H1 (cell line): ENCODE measurements at regions not wholly inside any gene's neighbourhood (a gene's known extent, or its start where the extent isn't known, plus 50 kb on each side); places are given as distances from the start of the nearest gene placed in this dataset.

Experiments
- CTCF ChIA-PET: fragments of 300-600 bp; sonication (Branson Sonifier 250); formaldehyde crosslinking; loops from one replicate; lab custom pipeline; 2021; ENCODE audit not compliant: partially characterized antibody; lab: Charles Lee
- POLR2A ChIA-PET: fragments of 300-600 bp; sonication (Branson Sonifier 250); formaldehyde crosslinking; loops from one replicate; lab custom pipeline; 2021; ENCODE audit warnings: inconsistent platforms; ENCODE audit not compliant: partially characterized antibody; lab: Charles Lee
- DNase-seq, 2 experiments: peaks; one replicate each; pipeline versions ENCODE4 v3.0.0 to v3.0.0-alpha.2; 2010 to 2022; ENCODE audit warnings: low spot score in 2 of 2, low read depth in 1 of 2, mixed read lengths in 1 of 2
- FAIRE-seq: peaks from 2 replicates; lab custom pipeline; 2011; peaks lifted over from hg19 to GRCh38; lab: Jason Lieb, UNC
- H2AFZ ChIP-seq: 2 replicates; pipeline ENCODE4 v1.8.1; 2012; ENCODE audit warnings: low read length, inconsistent platforms
- H2AK5ac ChIP-seq: 2 replicates; pipeline ENCODE4 v1.6.1; 2013; ENCODE audit warnings: low read depth, low read length
- H2BK120ac ChIP-seq: replicated peaks from 2 replicates; pipeline ENCODE3; 2013; ENCODE audit warnings: low read depth, low read length, inconsistent platforms
- H2BK12ac ChIP-seq: 2 replicates; pipeline ENCODE4 v1.6.1; 2013; ENCODE audit warnings: low read depth, low read length
- H2BK15ac ChIP-seq: 2 replicates; pipeline ENCODE4 v1.6.1; 2013; ENCODE audit warnings: low read length
- H2BK20ac ChIP-seq: 2 replicates; pipeline ENCODE4 v1.6.1; 2013; ENCODE audit warnings: low read length
- H2BK5ac ChIP-seq: 2 replicates; pipeline ENCODE4 v1.6.1; 2013; ENCODE audit warnings: low read depth, low read length
- H3K14ac ChIP-seq: 2 replicates; pipeline ENCODE4 v1.6.1; 2013; ENCODE audit warnings: inconsistent platforms; ENCODE audit not compliant: insufficient read length
- H3K18ac ChIP-seq: 2 replicates; pipeline ENCODE4 v1.6.1; 2013; ENCODE audit warnings: low read length; ENCODE audit errors: extremely low read depth
- H3K23ac ChIP-seq: 2 replicates; pipeline ENCODE4 v1.6.1; 2013; ENCODE audit warnings: inconsistent platforms; ENCODE audit not compliant: insufficient read length
- H3K23me2 ChIP-seq: 2 replicates; pipeline ENCODE4 v1.6.1; 2013; ENCODE audit warnings: low read depth, low read length
- H3K27ac ChIP-seq: 2 replicates; pipeline ENCODE4 v1.6.1; 2011; ENCODE audit warnings: low read depth, low read length, inconsistent platforms
- H3K27me3 ChIP-seq, 4 experiments: replicated peaks in 1 of 4; 1 replicate in 1 of 4; 2 replicates in 3 of 4; pipeline versions ENCODE4 v1.6.1 to v1.8.1; 2011 to 2013; ENCODE audit warnings: low read length in 3 of 4, mild to moderate bottlenecking in 3 of 4, inconsistent platforms in 2 of 4, mixed read lengths in 2 of 4, moderate library complexity in 1 of 4; ENCODE audit not compliant: control insufficient read depth in 3 of 4, insufficient read depth in 3 of 4; ENCODE audit errors: extremely low read depth in 1 of 4
- H3K36me3 ChIP-seq, 4 experiments: 2 replicates each; pipeline versions ENCODE4 v1.6.1 to v1.8.1; 2011 to 2013; ENCODE audit warnings: mild to moderate bottlenecking in 4 of 4, low read length in 3 of 4, moderate library complexity in 2 of 4, control low read depth in 1 of 4, inconsistent platforms in 1 of 4; ENCODE audit not compliant: insufficient read depth in 4 of 4, control insufficient read depth in 2 of 4
- H3K4ac ChIP-seq: replicated peaks from 2 replicates; pipeline ENCODE3; 2013; ENCODE audit warnings: low read length, low read depth, mixed read lengths, inconsistent platforms; ENCODE audit not compliant: insufficient read length
- H3K4me1 ChIP-seq, 4 experiments: replicated peaks in 1 of 4; 1 replicate in 1 of 4; 2 replicates in 3 of 4; pipeline versions ENCODE4 v1.6.1 to v1.8.1; 2011 to 2013; ENCODE audit warnings: low read length in 3 of 4, inconsistent platforms in 2 of 4, mixed read lengths in 1 of 4; ENCODE audit not compliant: insufficient read depth in 4 of 4, control insufficient read depth in 3 of 4
- H3K4me2 ChIP-seq, 2 experiments: 2 replicates each; pipeline versions ENCODE4 v1.6.1 to v1.8.1; 2011 to 2013; ENCODE audit warnings: low read depth in 2 of 2, low read length in 2 of 2, control low read depth in 1 of 2, inconsistent platforms in 1 of 2, mild to moderate bottlenecking in 1 of 2; ENCODE audit not compliant: insufficient read depth in 1 of 2
- H3K4me3 ChIP-seq, 4 experiments: fragments of 200-600, 300-600 bp in 1 of 4; sonication (generic), shearing (Covaris generic), sonication (Bioruptor Twin) in 1 of 4; 2 replicates each; pipeline versions ENCODE4 v1.5.1 to v1.8.1; 2011 to 2016; ENCODE audit warnings: low read length in 4 of 4, low read depth in 3 of 4, control low read depth in 2 of 4, inconsistent platforms in 2 of 4, mild to moderate bottlenecking in 2 of 4, mixed read lengths in 1 of 4, moderate library complexity in 1 of 4; ENCODE audit not compliant: insufficient read depth in 2 of 4; ENCODE audit errors: extremely low read depth in 1 of 4
- H3K56ac ChIP-seq: replicated peaks from 2 replicates; pipeline ENCODE3; 2013; ENCODE audit warnings: low read depth, mild to moderate bottlenecking, mixed read lengths, low read length, inconsistent platforms; ENCODE audit not compliant: insufficient read length
- H3K79me1 ChIP-seq: 2 replicates; pipeline ENCODE4 v1.6.1; 2013; ENCODE audit warnings: low read depth, low read length, control low read depth
- H3K79me2 ChIP-seq, 2 experiments: 2 replicates each; pipeline versions ENCODE4 v1.6.1 to v1.8.1; 2012 to 2013; ENCODE audit warnings: low read length in 2 of 2, mild to moderate bottlenecking in 2 of 2, inconsistent platforms in 1 of 2; ENCODE audit not compliant: insufficient read depth in 2 of 2, control insufficient read depth in 1 of 2
- H3K9ac ChIP-seq, 4 experiments: replicated peaks in 1 of 4; 1 replicate in 1 of 4; 2 replicates in 3 of 4; pipeline versions ENCODE4 v1.6.1 to v1.8.1; 2011 to 2013; ENCODE audit warnings: low read depth in 3 of 4, low read length in 3 of 4, control low read depth in 2 of 4, mild to moderate bottlenecking in 2 of 4, moderate library complexity in 2 of 4, inconsistent platforms in 1 of 4; ENCODE audit errors: extremely low read depth in 1 of 4
- H3K9me3 ChIP-seq, 2 experiments: 2 replicates each; pipeline versions ENCODE4 v1.6.1 to v1.8.1; 2012 to 2013; ENCODE audit warnings: mild to moderate bottlenecking in 2 of 2, moderate library complexity in 2 of 2, control low read depth in 1 of 2, inconsistent platforms in 1 of 2, low read depth in 1 of 2, low read length in 1 of 2, mixed read lengths in 1 of 2; ENCODE audit not compliant: insufficient read depth in 2 of 2
- H4K20me1 ChIP-seq, 2 experiments: replicated peaks in 1 of 2; 2 replicates each; pipeline versions ENCODE3 to v1.8.1; 2011 to 2013; ENCODE audit warnings: inconsistent platforms in 2 of 2, low read length in 2 of 2, mild to moderate bottlenecking in 1 of 2; ENCODE audit not compliant: insufficient read depth in 2 of 2, control insufficient read depth in 1 of 2
- H4K5ac ChIP-seq: 2 replicates; pipeline ENCODE4 v1.6.1; 2013; ENCODE audit warnings: low read length, low read depth, mixed read lengths, inconsistent platforms; ENCODE audit not compliant: insufficient read length
- H4K8ac ChIP-seq: 2 replicates; pipeline ENCODE4 v1.8.0; 2013; ENCODE audit warnings: mild to moderate bottlenecking, moderate library complexity, low read length, inconsistent platforms; ENCODE audit not compliant: insufficient read depth; ENCODE audit errors: extremely low read depth
- H4K91ac ChIP-seq: replicated peaks from 2 replicates; pipeline ENCODE3; 2013; ENCODE audit warnings: low read length, mixed read lengths, inconsistent platforms; ENCODE audit not compliant: insufficient read length
- CHD2 ChIP-seq: IDR thresholded peaks from 2 replicates; pipeline ENCODE4 v1.6.1; 2012; ENCODE audit warnings: low read length, improper control_type of control experiment
- CREB1 ChIP-seq: IDR thresholded peaks from 2 replicates; pipeline ENCODE4 v1.6.1; 2012; ENCODE audit warnings: inconsistent platforms
- EZH2 ChIP-seq: fragments of 200-600 bp; sonication (generic); IDR thresholded peaks from 2 replicates; pipeline ENCODE4 v1.7.1; 2012; ENCODE audit warnings: low read depth, mild to moderate bottlenecking, moderate library complexity, low read length, inconsistent platforms; ENCODE audit not compliant: severe bottlenecking
- GABPA ChIP-seq: IDR thresholded peaks from 2 replicates; pipeline ENCODE4 v1.6.1; 2011; ENCODE audit warnings: mild to moderate bottlenecking, low read length, moderate library complexity, borderline replicate concordance; ENCODE audit not compliant: insufficient read depth
- HDAC6 ChIP-seq: IDR thresholded peaks from one replicate; pipeline ENCODE4 v1.7.1; 2012; ENCODE audit warnings: low read depth, mild to moderate bottlenecking, inconsistent platforms, low read length, moderate library complexity
- MAFK ChIP-seq: IDR thresholded peaks from 2 replicates; pipeline ENCODE4 v1.6.1; 2012; ENCODE audit warnings: low read depth, mild to moderate bottlenecking, improper control_type of control experiment, low read length
- POU5F1 ChIP-seq: IDR thresholded peaks from 2 replicates; pipeline ENCODE4 v1.6.1; 2011; ENCODE audit warnings: low read depth, mild to moderate bottlenecking, low read length, moderate library complexity
- RNF2 ChIP-seq: fragments of 200-900, 300-1000 bp; sonication (generic); IDR thresholded peaks from 2 replicates; pipeline ENCODE4 v1.7.1; 2016; ENCODE audit warnings: borderline replicate concordance, low read depth, mild to moderate bottlenecking, antibody characterized with exemption, low read length; ENCODE audit not compliant: poor library complexity, severe bottlenecking; ENCODE audit errors: missing control alignments
- SIX5 ChIP-seq: IDR thresholded peaks from 2 replicates; pipeline ENCODE4 v1.6.1; 2011; ENCODE audit warnings: mild to moderate bottlenecking, low read depth, low read length
- WGBS, 2 experiments: shearing (Covaris generic) in 1 of 2; methylation state at CpG; one replicate each; pipeline versions ENCODE4 v1.1.6 to v1.1.7; 2013 to 2015; ENCODE audit warnings: low lambda C conversion rate in 2 of 2, mixed read lengths in 2 of 2, inconsistent platforms in 1 of 2, low coverage in 1 of 2, missing lambda C conversion rate in 1 of 2; ENCODE audit not compliant: insufficient replicate concordance in 2 of 2, insufficient coverage in 1 of 2, insufficient read length in 1 of 2; ENCODE audit errors: extremely low coverage in 1 of 2, missing lambda C conversion rate in 1 of 2; 5-methylcytosine and 5-hydroxymethylcytosine counted together
- TF ChIP-seq, protein P1 (sequence below): IDR thresholded peaks from 2 replicates; pipeline ENCODE4 v1.6.1; 2012; ENCODE audit warnings: low read length, inconsistent platforms

DNA sequence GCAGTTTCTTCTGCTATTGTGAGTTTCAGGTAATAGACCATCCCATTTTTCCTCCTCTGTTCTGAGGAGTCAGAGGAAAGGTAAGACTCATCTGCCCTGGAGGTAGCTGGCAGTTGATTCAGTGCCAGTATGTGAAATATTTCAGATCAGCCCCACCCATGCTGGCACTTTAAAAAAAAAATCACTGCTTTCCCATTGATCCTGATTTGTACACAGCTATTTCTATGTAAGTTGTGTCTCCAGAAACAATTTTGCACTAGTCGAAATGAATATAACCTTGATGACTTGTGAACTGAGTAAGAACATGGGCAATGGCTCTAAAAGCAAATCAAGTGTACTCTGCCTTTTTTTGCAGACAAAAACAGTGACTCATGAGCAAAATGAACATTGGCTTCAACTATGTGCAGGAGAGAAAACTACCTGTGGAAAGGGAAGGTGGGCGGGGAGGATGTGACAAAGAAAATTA, 82.0 kb upstream of the OR5AK2 start:
- Histone ChIP-seq H2BK5ac (no peak overlapping the region), H3K9ac (no peak overlapping the region), H3K79me2 (no peaks in the 10 kb centered on the region), H3K23me2 (no peaks in the 10 kb centered on the region), H2AFZ (no peak overlapping the region), H2AK5ac (no peak overlapping the region), H4K20me1 (no peaks in the 10 kb centered on the region), H4K5ac (no peak overlapping the region), H3K4me3 (no peak overlapping the region), H3K36me3 (no peaks in the 10 kb centered on the region), H4K91ac (no peak overlapping the region), H3K23ac (no peak overlapping the region), H3K27ac (no peak overlapping the region), H3K79me1 (no peaks in the 10 kb centered on the region), H2BK12ac (no peak overlapping the region), H3K4me1 (no peaks in the 10 kb centered on the region), H2BK20ac (no peak overlapping the region), H3K27me3 (peaks cover 0 to 1% (median 0%) of the 10 kb centered on the region in 4 experiments; a peak in 1 of 7 replicates), H2BK120ac (no peak overlapping the region), H3K4ac (no peak overlapping the region), H2BK15ac (no peak overlapping the region), H3K18ac (no peak overlapping the region), H3K4me2 (no peak overlapping the region), H3K9me3 (peaks cover 4 to 39% of the 10 kb centered on the region in 2 experiments; a peak in 2 of 4 replicates), H3K56ac (no peak overlapping the region), H4K8ac (no peak overlapping the region), H3K14ac (no peak overlapping the region)
- FAIRE-seq (no peak), DNase-seq (no peak)
- ChIA-PET POLR2A (no interaction called here), CTCF (no interaction called here)
- TF ChIP-seq CREB1, result no peak
- TF ChIP-seq EZH2, result no peak
- TF ChIP-seq MAFK, result no peak
- TF ChIP-seq, protein P1, sequence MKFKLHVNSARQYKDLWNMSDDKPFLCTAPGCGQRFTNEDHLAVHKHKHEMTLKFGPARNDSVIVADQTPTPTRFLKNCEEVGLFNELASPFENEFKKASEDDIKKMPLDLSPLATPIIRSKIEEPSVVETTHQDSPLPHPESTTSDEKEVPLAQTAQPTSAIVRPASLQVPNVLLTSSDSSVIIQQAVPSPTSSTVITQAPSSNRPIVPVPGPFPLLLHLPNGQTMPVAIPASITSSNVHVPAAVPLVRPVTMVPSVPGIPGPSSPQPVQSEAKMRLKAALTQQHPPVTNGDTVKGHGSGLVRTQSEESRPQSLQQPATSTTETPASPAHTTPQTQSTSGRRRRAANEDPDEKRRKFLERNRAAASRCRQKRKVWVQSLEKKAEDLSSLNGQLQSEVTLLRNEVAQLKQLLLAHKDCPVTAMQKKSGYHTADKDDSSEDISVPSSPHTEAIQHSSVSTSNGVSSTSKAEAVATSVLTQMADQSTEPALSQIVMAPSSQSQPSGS, result no peak
- no peak for TF ChIP-seq POU5F1
- TF ChIP-seq SIX5, result no peak
- TF ChIP-seq GABPA, result no peak
- no peak for TF ChIP-seq CHD2
- TF ChIP-seq RNF2, result no peak
- TF ChIP-seq HDAC6, result no peak
- 76% methylated on average over 2 of the region's 2 CpGs; no CpG with 5 or more reads in 1 of the 2 experiments for WGBS, 2 experiments
